ENCODE measurements at regions not wholly inside any gene's neighbourhood (a gene's known extent, or its start where the extent isn't known, plus 50 kb on each side); places are given as distances from the start of the nearest gene placed in this dataset.

GRCh38 chr2:139967665-139968064 lies 1187.5 kb upstream of the NXPH2 start:
- H4K20me1 ChIP-seq (ENCODE audit: low read length): no peaks in the 10 kb centered on the region
- H3K9me3 ChIP-seq (ENCODE audit: low read length): no peaks in the 10 kb centered on the region
- H2AFZ ChIP-seq (ENCODE audit: low read length): no peak overlapping the region
- no peaks in the 10 kb centered on the region for H3K27me3 ChIP-seq (ENCODE audit: low read length)
- H3K36me3 ChIP-seq (ENCODE audit: low read depth, low read length): no peaks in the 10 kb centered on the region
- CTCF ChIA-PET: no interaction called here
- H3K79me2 ChIP-seq (ENCODE audit: low read length): no peaks in the 10 kb centered on the region
- ATAC-seq (no peak), DNase-seq (no peak)
- TF ChIP-seq CTCF (conservative IDR thresholded peaks at IDR 0.05; ENCODE audit: low read depth, low read length) (no peak), EZH2phosphoT487 (IDR thresholded peaks at IDR 0.05; ENCODE audit: borderline replicate concordance, low read length) (no peak), EZH2 (IDR thresholded peaks at IDR 0.05; ENCODE audit: low read length, unreplicated experiment) (no peak)
- POLR2A ChIA-PET (ENCODE audit: unreplicated experiment): no interaction called here
- intact Hi-C loops (cut with micrococcal nuclease): no loop called here
- H3K9ac ChIP-seq (ENCODE audit: low read length): no peak overlapping the region
- H3K4me3 ChIP-seq (ENCODE audit: low read length): no peak overlapping the region
- no peak overlapping the region for H3K27ac ChIP-seq (ENCODE audit: low read length)
- H3K4me2 ChIP-seq (ENCODE audit: low read length): no peak overlapping the region
- no peaks in the 10 kb centered on the region for H3K9me2 ChIP-seq (replicated peaks; ENCODE audit: low read length)
- no peaks in the 10 kb centered on the region for H3F3A ChIP-seq (ENCODE audit: low read length, unreplicated experiment)
- no peaks in the 10 kb centered on the region for H3K4me1 ChIP-seq (ENCODE audit: insufficient read depth, low read length)
- no TSS peak for BruUV-seq (replicated peaks)

- H3K27ac ChIP-seq (ENCODE audit: low read length): no peak overlapping the region
- DNase-seq (no peak), ATAC-seq (no peak)
- H4K20me1 ChIP-seq (ENCODE audit: low read length): no peaks in the 10 kb centered on the region
- H3K9me2 ChIP-seq (replicated peaks; ENCODE audit: low read length): no peaks in the 10 kb centered on the region
- ChIA-PET POLR2A (ENCODE audit: unreplicated experiment) (no interaction called here), CTCF (no interaction called here)
- no peak overlapping the region for H3K9ac ChIP-seq (ENCODE audit: low read length)
- H3K4me2 ChIP-seq (ENCODE audit: low read length): no peak overlapping the region
- no peaks in the 10 kb centered on the region for H3F3A ChIP-seq (ENCODE audit: low read length, unreplicated experiment)
- no peaks in the 10 kb centered on the region for H3K79me2 ChIP-seq (ENCODE audit: low read length)
- intact Hi-C loops (cut with micrococcal nuclease): no loop called here
- H3K4me1 ChIP-seq (ENCODE audit: insufficient read depth, low read length): no peaks in the 10 kb centered on the region
- H2AFZ ChIP-seq (ENCODE audit: low read length): no peak overlapping the region
- H3K9me3 ChIP-seq (ENCODE audit: low read length): no peaks in the 10 kb centered on the region
- no peak overlapping the region for H3K4me3 ChIP-seq (ENCODE audit: low read length)
- H3K36me3 ChIP-seq (ENCODE audit: low read depth, low read length): no peaks in the 10 kb centered on the region
- TF ChIP-seq CTCF (conservative IDR thresholded peaks at IDR 0.05; ENCODE audit: low read depth, low read length) (no peak), EZH2 (IDR thresholded peaks at IDR 0.05; ENCODE audit: low read length, unreplicated experiment) (no peak), EZH2phosphoT487 (IDR thresholded peaks at IDR 0.05; ENCODE audit: borderline replicate concordance, low read length) (no peak)
- H3K27me3 ChIP-seq (ENCODE audit: low read length): no peaks in the 10 kb centered on the region
- BruUV-seq (replicated peaks): no TSS peak
Measured at GRCh38 chr2:139964721-139965440, 1184.7 kb upstream of the NXPH2 start.

- POLR2A ChIA-PET (ENCODE audit: unreplicated experiment): no interaction called here
- Histone ChIP-seq H3K4me3 (ENCODE audit: low read length) (no peak overlapping the region), H3K9me2 (replicated peaks; ENCODE audit: low read length) (no peaks in the 10 kb centered on the region), H3K9ac (ENCODE audit: low read length) (no peak overlapping the region), H3K27ac (ENCODE audit: low read length) (no peak overlapping the region), H2AFZ (ENCODE audit: low read length) (no peak overlapping the region), H3K27me3 (ENCODE audit: low read length) (no peaks in the 10 kb centered on the region), H3K9me3 (ENCODE audit: low read length) (no peaks in the 10 kb centered on the region), H3K4me2 (ENCODE audit: low read length) (no peak overlapping the region), H3F3A (ENCODE audit: low read length, unreplicated experiment) (no peaks in the 10 kb centered on the region), H3K79me2 (ENCODE audit: low read length) (no peaks in the 10 kb centered on the region), H3K36me3 (ENCODE audit: low read depth, low read length) (no peaks in the 10 kb centered on the region), H3K4me1 (ENCODE audit: insufficient read depth, low read length) (no peaks in the 10 kb centered on the region), H4K20me1 (ENCODE audit: low read length) (no peaks in the 10 kb centered on the region)
- no TSS peak for BruUV-seq (replicated peaks)
- no peak for TF ChIP-seq EZH2 (IDR thresholded peaks at IDR 0.05; ENCODE audit: low read length, unreplicated experiment)
- no peak for TF ChIP-seq EZH2phosphoT487 (IDR thresholded peaks at IDR 0.05; ENCODE audit: borderline replicate concordance, low read length)
- TF ChIP-seq CTCF (conservative IDR thresholded peaks at IDR 0.05; ENCODE audit: low read depth, low read length): no peak
- intact Hi-C loops (cut with micrococcal nuclease): no loop called here
- CTCF ChIA-PET: no interaction called here
- no peak for ATAC-seq
- no peak for DNase-seq
Measured at GRCh38 chr2:139963863-139964355, 1183.7 kb upstream of the NXPH2 start.
